ENCODE measurements at regions not wholly inside any gene's neighbourhood (a gene's known extent, or its start where the extent isn't known, plus 50 kb on each side); places are given as distances from the start of the nearest gene placed in this dataset.
"Not testable (repeated sequence)": the region's sequence is repeated elsewhere in the genome, so short reads cannot be mapped to it uniquely, and the experiment has no call there.

GRCh38 chr1:101420406-101420805 is 183.6 kb downstream of the S1PR1 start:
- no peak for TF ChIP-seq CTCF (IDR thresholded peaks at IDR 0.05; ENCODE audit: insufficient read depth, low read length, missing control alignments)
- ChIA-PET CTCF (interaction anchor here (1.2 kb wide), 1 partner anchor 63 kb away, joined by 3 read pairs; no protein-coding TSS in a partner anchor), POLR2A (no interaction called here)
- no peak overlapping the region for H3K4me3 ChIP-seq (ENCODE audit: low read depth, low read length)
- no peak for DNase-seq (ENCODE audit: low read depth, low spot score)

- CTCF ChIA-PET, POLR2A ChIA-PET: not testable (repeated sequence)
Measured at GRCh38 chr1:101428083-101428482, 191.3 kb downstream of the S1PR1 start.

GRCh38 chr1:101428562-101428961 is 191.7 kb downstream of the S1PR1 start:
- no peak for TF ChIP-seq CTCF (IDR thresholded peaks at IDR 0.05; ENCODE audit: insufficient read depth, low read length, missing control alignments)
- no peak overlapping the region for H3K4me3 ChIP-seq (ENCODE audit: low read depth, low read length)
- DNase-seq (ENCODE audit: low read depth, low spot score): no peak
- POLR2A ChIA-PET: no interaction called here
- CTCF ChIA-PET: no interaction called here

More at GRCh38 chr1:101428083-101428482, 191.3 kb downstream of the S1PR1 start:
- not testable (repeated sequence) for H3K4me3 ChIP-seq (ENCODE audit: low read depth, low read length); DNase-seq (ENCODE audit: low read depth, low spot score)

DNA sequence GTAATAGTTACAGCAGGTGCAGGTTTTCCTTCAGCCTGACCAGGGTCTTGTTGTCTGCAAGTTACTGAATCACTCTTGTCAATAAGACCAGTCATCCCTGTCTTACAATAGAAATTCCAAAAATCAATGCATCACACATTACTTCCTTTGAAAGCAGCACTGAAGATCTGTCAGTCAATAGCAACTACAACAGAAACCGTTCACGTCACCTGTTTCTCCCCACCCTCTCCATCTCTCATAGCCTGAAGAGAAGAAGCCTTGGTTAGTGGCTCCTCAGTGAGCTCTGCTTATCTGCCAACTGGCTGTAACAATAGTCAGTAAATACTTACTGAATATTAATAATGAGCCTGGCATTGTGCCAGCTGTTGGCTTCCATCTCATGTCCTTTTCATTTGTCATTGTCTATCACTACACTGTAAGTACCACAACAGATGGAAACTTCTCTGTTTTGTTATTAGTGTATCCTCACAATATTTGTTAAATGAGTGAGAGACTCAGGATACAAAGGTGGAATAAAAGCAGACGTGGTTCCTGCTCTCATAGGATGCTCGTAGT is 195.2 kb downstream of the S1PR1 start:
- ChIA-PET CTCF (no interaction called here), POLR2A (no interaction called here)
- no peak for TF ChIP-seq CTCF (IDR thresholded peaks at IDR 0.05; ENCODE audit: insufficient read depth, low read length, missing control alignments)

DNA sequence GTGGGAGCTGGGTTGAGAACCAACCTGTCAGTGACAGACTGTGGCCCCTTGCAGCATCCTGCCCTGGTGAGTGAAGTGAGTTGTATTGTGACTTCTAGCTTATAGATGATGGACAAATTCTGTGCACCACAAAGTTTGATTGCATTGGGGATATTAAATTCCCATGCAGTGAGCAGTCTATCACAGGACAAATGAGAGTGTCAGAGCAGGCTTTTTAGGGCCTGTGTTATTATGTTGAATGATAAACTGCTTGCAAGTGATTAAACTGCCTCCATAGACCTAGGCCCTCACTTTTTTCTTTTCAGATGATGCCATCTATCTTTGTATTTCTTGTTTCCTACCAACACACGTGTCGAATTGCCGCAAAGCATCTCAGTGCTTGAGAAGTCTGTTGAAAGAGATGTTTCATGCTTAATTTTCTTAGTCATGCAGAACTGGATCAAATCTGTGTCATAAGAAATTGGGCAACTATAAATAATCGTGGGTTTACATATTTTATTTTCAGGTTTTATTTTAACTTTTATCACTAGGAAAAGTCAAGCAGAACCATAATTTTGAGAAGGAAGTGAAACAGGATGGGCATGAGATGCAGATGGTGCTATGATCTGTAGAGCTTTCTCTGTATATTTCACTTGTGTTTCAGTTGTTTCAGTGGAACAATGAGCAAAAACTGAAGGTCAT is 199.2 kb downstream of the S1PR1 start:
- TF ChIP-seq CTCF (IDR thresholded peaks at IDR 0.05; ENCODE audit: insufficient read depth, low read length, missing control alignments): no peak
- H3K4me3 ChIP-seq (ENCODE audit: low read depth, low read length): no peak overlapping the region
- ChIA-PET CTCF (interaction anchor here (1.1 to 6.5 kb wide), 2 partner anchors 71 to 126 kb away, joined by 4 to 44 read pairs; no protein-coding TSS in a partner anchor), POLR2A (no interaction called here)
- DNase-seq (ENCODE audit: low read depth, low spot score): no peak

More for the DNA sequence above, 195.2 kb downstream of the S1PR1 start:
- H3K4me3 ChIP-seq (ENCODE audit: low read depth, low read length): no peak overlapping the region
- no peak for DNase-seq (ENCODE audit: low read depth, low spot score)

DNA sequence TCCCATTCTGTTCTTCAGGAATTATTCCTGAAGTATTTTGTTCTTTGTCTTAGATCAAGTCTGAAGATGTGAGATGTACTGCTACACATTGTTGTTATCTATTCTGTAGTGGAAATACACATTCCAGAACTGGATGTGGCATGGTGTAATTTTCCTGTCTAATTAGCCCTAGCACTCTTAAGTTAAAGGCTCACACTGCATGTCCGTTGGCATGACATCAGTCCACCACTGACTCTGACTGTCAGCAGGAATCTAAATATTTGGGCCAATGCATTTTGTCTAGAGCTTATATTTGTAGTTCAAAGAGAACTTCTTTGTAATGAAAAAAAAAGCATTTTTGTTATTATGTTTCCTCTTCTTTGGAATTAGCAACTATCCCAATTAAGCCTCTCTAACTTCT is 201.0 kb downstream of the S1PR1 start:
- ChIA-PET POLR2A (no interaction called here), CTCF (interaction anchor here (1.3 to 6.5 kb wide), 2 partner anchors 125 to 128 kb away, joined by 3 to 44 read pairs; no protein-coding TSS in a partner anchor)
- TF ChIP-seq CTCF (IDR thresholded peaks at IDR 0.05; ENCODE audit: insufficient read depth, low read length, missing control alignments): no peak
- DNase-seq (ENCODE audit: low read depth, low spot score): no peak
- H3K4me3 ChIP-seq (ENCODE audit: low read depth, low read length): no peak overlapping the region
